Common myeloid progenitor, CD34-positive (primary cell): ENCODE measurements at regions not wholly inside any gene's neighbourhood (a gene's known extent, or its start where the extent isn't known, plus 50 kb on each side); places are given as distances from the start of the nearest gene placed in this dataset.

Source experiments
- CTCF ChIA-PET: fragments of 350-600 bp; sonication (Branson Sonifier 250); formaldehyde crosslinking; loops from one replicate; lab custom pipeline; 2021; ENCODE audit warnings: antibody characterized with exemption; lab: Charles Lee
- POLR2A ChIA-PET: fragments of 350-600 bp; sonication (Branson Sonifier 250); formaldehyde crosslinking; loops from one replicate; lab custom pipeline; 2021; ENCODE audit warnings: antibody characterized with exemption; lab: Charles Lee
- DNase-seq, 3 donors: peaks; one replicate each; pipeline versions ENCODE4 v3.0.0 to v3.0.0-alpha.2; 2013
- H3K27ac ChIP-seq, 2 experiments: 1 replicate in 1 of 2; 2 replicates in 1 of 2; pipeline ENCODE4 v1.7.0; 2013; ENCODE audit warnings: inconsistent platforms in 2 of 2, low read length in 2 of 2, mild to moderate bottlenecking in 2 of 2, low read depth in 1 of 2, moderate library complexity in 1 of 2; ENCODE audit not compliant: severe bottlenecking in 2 of 2, insufficient read depth in 1 of 2, poor library complexity in 1 of 2
- H3K27me3 ChIP-seq, 5 experiments: replicated peaks in 2 of 5; 1 replicate in 3 of 5; 2 replicates in 2 of 5; pipeline versions ENCODE4 v1.6.1 to v1.7.0; 2013; ENCODE audit warnings: low read length in 4 of 5, mild to moderate bottlenecking in 2 of 5, moderate library complexity in 2 of 5, inconsistent platforms in 1 of 5; ENCODE audit not compliant: insufficient read depth in 5 of 5, control insufficient read depth in 4 of 5
- H3K36me3 ChIP-seq, 4 experiments: 1 replicate in 2 of 4; 2 replicates in 2 of 4; pipeline versions ENCODE4 v1.6.1 to v1.7.0; 2013; ENCODE audit warnings: low read length in 3 of 4, control low read depth in 1 of 4, mild to moderate bottlenecking in 1 of 4; ENCODE audit not compliant: control insufficient read depth in 4 of 4, insufficient read depth in 4 of 4
- H3K4me1 ChIP-seq, 4 experiments: 1 replicate in 3 of 4; 2 replicates in 1 of 4; pipeline versions ENCODE4 v1.6.1 to v1.7.1; 2013; ENCODE audit warnings: low read length in 3 of 4, mild to moderate bottlenecking in 3 of 4, control low read depth in 1 of 4, inconsistent platforms in 1 of 4, moderate library complexity in 1 of 4; ENCODE audit not compliant: control insufficient read depth in 4 of 4, insufficient read depth in 4 of 4; ENCODE audit errors: control extremely low read depth in 1 of 4
- H3K4me3 ChIP-seq, 7 experiments: 1 replicate in 4 of 7; 2 replicates in 3 of 7; pipeline versions ENCODE4 v1.5.1 to v1.7.0; 2013; ENCODE audit warnings: mild to moderate bottlenecking in 7 of 7, low read length in 6 of 7, moderate library complexity in 6 of 7, inconsistent platforms in 2 of 7, low read depth in 2 of 7, control low read depth in 1 of 7; ENCODE audit not compliant: insufficient read depth in 4 of 7, control insufficient read depth in 1 of 7; ENCODE audit errors: extremely low read depth in 1 of 7
- H3K9me3 ChIP-seq, 5 experiments: 1 replicate in 4 of 5; 2 replicates in 1 of 5; pipeline versions ENCODE4 v1.6.1 to v1.7.1; 2013; ENCODE audit warnings: low read length in 4 of 5, mild to moderate bottlenecking in 2 of 5, inconsistent platforms in 1 of 5, low read depth in 1 of 5, moderate library complexity in 1 of 5; ENCODE audit not compliant: control insufficient read depth in 4 of 5, insufficient read depth in 2 of 5; ENCODE audit errors: control extremely low read depth in 1 of 5
- WGBS: methylation state at CpG from one replicate; pipeline ENCODE4 v1.1.5; 2013; ENCODE audit not compliant: insufficient coverage; 5-methylcytosine and 5-hydroxymethylcytosine counted together

- no CpG with 5 or more reads among the region's 3 CpGs for WGBS
These were observed 114.8 kb upstream of the RGPD4 start for GRCh38 chr2:107711941-107712340.

GRCh38 chr2:107712857-107713256 is 113.8 kb upstream of the RGPD4 start:
- Histone ChIP-seq H3K9me3 (peaks cover 0 to 5% (median 0%) of the 10 kb centered on the region in 5 experiments), H3K27me3 (no peaks in the 10 kb centered on the region), H3K27ac (peak overlapping the region in 1 of 2 experiments; percentile 66), H3K36me3 (no peaks in the 10 kb centered on the region), H3K4me1 (peaks cover 0 to 5% (median 0%) of the 10 kb centered on the region in 4 experiments), H3K4me3 (peak overlapping the region in 4 of 7 experiments; percentile 54 to 70 (median 64))
- WGBS: 27% methylated on average over 4 of the region's 6 CpGs
- peak; percentile 46 to 75 (median 67) for DNase-seq
- POLR2A ChIA-PET: no interaction called here
- CTCF ChIA-PET: no interaction called here

More at GRCh38 chr2:107711941-107712340, 114.8 kb upstream of the RGPD4 start:
- ChIA-PET CTCF (no interaction called here), POLR2A (no interaction called here)
- no peak for DNase-seq
- Histone ChIP-seq H3K36me3 (no peaks in the 10 kb centered on the region), H3K27me3 (no peaks in the 10 kb centered on the region), H3K27ac (no peak overlapping the region), H3K4me3 (no peak overlapping the region), H3K9me3 (peaks cover 0 to 5% (median 0%) of the 10 kb centered on the region in 5 experiments), H3K4me1 (peaks cover 0 to 5% (median 0%) of the 10 kb centered on the region in 4 experiments)

- no peak overlapping the region for H3K27ac ChIP-seq
- ChIA-PET CTCF (no interaction called here), POLR2A (no interaction called here)
- H3K27me3 ChIP-seq: no peaks in the 10 kb centered on the region
- H3K9me3 ChIP-seq: no peaks in the 10 kb centered on the region
- H3K4me1 ChIP-seq: peaks cover 0 to 5% (median 0%) of the 10 kb centered on the region in 4 experiments
- H3K4me3 ChIP-seq: no peak overlapping the region
- 90% methylated on average over 2 of the region's 5 CpGs for WGBS
- no peaks in the 10 kb centered on the region for H3K36me3 ChIP-seq
- DNase-seq: no peak
These were observed 109.0 kb upstream of the RGPD4 start for GRCh38 chr2:107717661-107718060.

- no peak for DNase-seq
- no peaks in the 10 kb centered on the region for H3K27me3 ChIP-seq
- H3K27ac ChIP-seq: no peak overlapping the region
- H3K4me3 ChIP-seq: no peak overlapping the region
- no peaks in the 10 kb centered on the region for H3K36me3 ChIP-seq
- H3K4me1 ChIP-seq: no peaks in the 10 kb centered on the region
- no peaks in the 10 kb centered on the region for H3K9me3 ChIP-seq
- ChIA-PET CTCF (no interaction called here), POLR2A (no interaction called here)
- WGBS: 100% methylated on average over 1 of the region's 3 CpGs
These were observed 107.6 kb upstream of the RGPD4 start for GRCh38 chr2:107719141-107719540.

- ChIA-PET POLR2A (no interaction called here), CTCF (no interaction called here)
- Histone ChIP-seq H3K36me3 (no peaks in the 10 kb centered on the region), H3K27me3 (no peaks in the 10 kb centered on the region), H3K4me1 (no peaks in the 10 kb centered on the region), H3K9me3 (no peaks in the 10 kb centered on the region), H3K27ac (no peak overlapping the region), H3K4me3 (no peak overlapping the region)
- WGBS: 89% methylated on average over 7 of the region's 7 CpGs
- DNase-seq: no peak
These were observed 106.9 kb upstream of the RGPD4 start for GRCh38 chr2:107719836-107720235.

GRCh38 chr2:107721178-107721577 is 105.5 kb upstream of the RGPD4 start:
- H3K4me3 ChIP-seq: no peak overlapping the region
- CTCF ChIA-PET: no interaction called here
- H3K4me1 ChIP-seq: no peaks in the 10 kb centered on the region
- no peak for DNase-seq
- POLR2A ChIA-PET: no interaction called here
- WGBS: no CpG with 5 or more reads among the region's 3 CpGs
- H3K27ac ChIP-seq: no peak overlapping the region
- peaks cover 0 to 1% (median 0%) of the 10 kb centered on the region in 5 experiments for H3K9me3 ChIP-seq
- no peaks in the 10 kb centered on the region for H3K27me3 ChIP-seq
- no peaks in the 10 kb centered on the region for H3K36me3 ChIP-seq

GRCh38 chr2:107721586-107721985 is 105.1 kb upstream of the RGPD4 start:
- H3K27ac ChIP-seq: no peak overlapping the region
- DNase-seq: no peak
- H3K9me3 ChIP-seq: peaks cover 0 to 1% (median 0%) of the 10 kb centered on the region in 5 experiments
- H3K27me3 ChIP-seq: no peaks in the 10 kb centered on the region
- H3K36me3 ChIP-seq: no peaks in the 10 kb centered on the region
- WGBS: 100% methylated on average over 1 of the region's 2 CpGs
- no peak overlapping the region for H3K4me3 ChIP-seq
- H3K4me1 ChIP-seq: no peaks in the 10 kb centered on the region
- POLR2A ChIA-PET: no interaction called here
- CTCF ChIA-PET: no interaction called here
